Vagina (tissue), 2 donors: ENCODE measurements at regions not wholly inside any gene's neighbourhood (a gene's known extent, or its start where the extent isn't known, plus 50 kb on each side); places are given as distances from the start of the nearest gene placed in this dataset.

Experiments
- POLR2A ChIP-seq, 2 donors: fragments of 450-650 bp; IDR thresholded peaks; one replicate each; pipeline ENCODE4 v1.6.1; 2017; ENCODE audit warnings: antibody characterized with exemption in 2 of 2, mild to moderate bottlenecking in 2 of 2, moderate library complexity in 2 of 2
- POLR2AphosphoS5 ChIP-seq, 2 donors: sonication (generic); formaldehyde crosslinking; IDR thresholded peaks; one replicate each; pipeline ENCODE4 v1.9.0; 2017; ENCODE audit warnings: antibody characterized with exemption in 2 of 2, mild to moderate bottlenecking in 2 of 2, low read depth in 1 of 2; ENCODE audit not compliant: insufficient read depth in 1 of 2
- TF ChIP-seq, protein P1 (sequence below), 3 experiments: fragments of 450-650 bp in 2 of 3; fragments of 200-600 bp in 1 of 3; sonication (generic) in 1 of 3; IDR thresholded peaks; one replicate each; pipeline ENCODE4 v1.5.1; 2017 to 2019; ENCODE audit warnings: antibody characterized with exemption in 3 of 3, mild to moderate bottlenecking in 2 of 3, moderate library complexity in 2 of 3

DNA sequence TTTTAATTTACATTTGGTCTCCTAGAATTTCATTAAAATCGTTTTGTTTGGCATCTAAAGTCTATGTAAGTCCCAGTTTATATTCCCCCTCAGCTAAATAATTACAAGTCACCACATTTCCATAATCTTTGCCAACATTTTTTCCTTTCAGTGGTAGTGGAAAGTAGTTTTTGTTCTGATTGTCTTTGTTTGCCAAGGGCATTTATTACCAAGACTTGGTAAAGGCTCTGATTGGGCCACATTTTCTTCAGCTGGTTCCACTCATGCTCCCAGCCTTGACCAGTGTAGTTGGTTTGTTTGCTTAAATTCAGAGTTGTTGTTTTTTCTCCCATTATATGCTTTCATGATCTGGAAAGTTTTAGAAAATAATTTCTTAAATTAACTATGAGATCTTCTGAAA is 153.4 kb upstream of the MME start:
- TF ChIP-seq, protein P1, sequence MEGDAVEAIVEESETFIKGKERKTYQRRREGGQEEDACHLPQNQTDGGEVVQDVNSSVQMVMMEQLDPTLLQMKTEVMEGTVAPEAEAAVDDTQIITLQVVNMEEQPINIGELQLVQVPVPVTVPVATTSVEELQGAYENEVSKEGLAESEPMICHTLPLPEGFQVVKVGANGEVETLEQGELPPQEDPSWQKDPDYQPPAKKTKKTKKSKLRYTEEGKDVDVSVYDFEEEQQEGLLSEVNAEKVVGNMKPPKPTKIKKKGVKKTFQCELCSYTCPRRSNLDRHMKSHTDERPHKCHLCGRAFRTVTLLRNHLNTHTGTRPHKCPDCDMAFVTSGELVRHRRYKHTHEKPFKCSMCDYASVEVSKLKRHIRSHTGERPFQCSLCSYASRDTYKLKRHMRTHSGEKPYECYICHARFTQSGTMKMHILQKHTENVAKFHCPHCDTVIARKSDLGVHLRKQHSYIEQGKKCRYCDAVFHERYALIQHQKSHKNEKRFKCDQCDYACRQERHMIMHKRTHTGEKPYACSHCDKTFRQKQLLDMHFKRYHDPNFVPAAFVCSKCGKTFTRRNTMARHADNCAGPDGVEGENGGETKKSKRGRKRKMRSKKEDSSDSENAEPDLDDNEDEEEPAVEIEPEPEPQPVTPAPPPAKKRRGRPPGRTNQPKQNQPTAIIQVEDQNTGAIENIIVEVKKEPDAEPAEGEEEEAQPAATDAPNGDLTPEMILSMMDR (IDR thresholded peaks at IDR 0.05), result no peak
- TF ChIP-seq POLR2A (IDR thresholded peaks at IDR 0.05), result no peak
- TF ChIP-seq POLR2AphosphoS5 (IDR thresholded peaks at IDR 0.05; ENCODE audit: insufficient read depth in 1 of 2, low read depth in 1 of 2), result no peak
